Neuronal stem cell (in vitro differentiated cells): ENCODE measurements at regions not wholly inside any gene's neighbourhood (a gene's known extent, or its start where the extent isn't known, plus 50 kb on each side); places are given as distances from the start of the nearest gene placed in this dataset.
"Not testable (repeated sequence)": the region's sequence is repeated elsewhere in the genome, so short reads cannot be mapped to it uniquely, and the experiment has no call there.

ENCODE experiments used
- DNase-seq: peaks from one replicate; pipeline ENCODE4 v3.0.0-alpha.2; 2013; ENCODE audit warnings: low spot score
- H2AFZ ChIP-seq: one replicate; pipeline ENCODE4 v1.6.1; 2013; ENCODE audit warnings: mild to moderate bottlenecking, low read length, inconsistent platforms
- H2AK5ac ChIP-seq: 2 replicates; pipeline ENCODE4 v1.6.1; 2013; ENCODE audit warnings: low read depth, mild to moderate bottlenecking, inconsistent platforms, low read length, moderate library complexity, mixed read lengths
- H2BK120ac ChIP-seq: 2 replicates; pipeline ENCODE4 v1.6.1; 2013; ENCODE audit warnings: low read depth, mild to moderate bottlenecking, inconsistent platforms, low read length, moderate library complexity, mixed read lengths
- H2BK12ac ChIP-seq: one replicate; pipeline ENCODE4 v1.6.1; 2013; ENCODE audit warnings: low read length, inconsistent platforms
- H2BK15ac ChIP-seq: 2 replicates; pipeline ENCODE4 v1.6.1; 2013; ENCODE audit warnings: mild to moderate bottlenecking, low read length, inconsistent platforms, mixed read lengths
- H2BK5ac ChIP-seq: one replicate; pipeline ENCODE4 v1.6.1; 2013; ENCODE audit warnings: inconsistent platforms, mild to moderate bottlenecking, low read length, moderate library complexity
- H3K14ac ChIP-seq: one replicate; pipeline ENCODE4 v1.6.1; 2013; ENCODE audit warnings: low read length, inconsistent platforms
- H3K18ac ChIP-seq: 2 replicates; pipeline ENCODE4 v1.6.1; 2013; ENCODE audit warnings: low read length, inconsistent platforms
- H3K23ac ChIP-seq: 2 replicates; pipeline ENCODE4 v1.6.1; 2013; ENCODE audit warnings: low read depth, mild to moderate bottlenecking, mixed read lengths, low read length, inconsistent platforms; ENCODE audit not compliant: poor library complexity
- H3K27ac ChIP-seq: replicated peaks from 3 replicates; pipeline ENCODE4 v1.5.1; 2013; ENCODE audit warnings: low read length, inconsistent platforms
- H3K27me3 ChIP-seq, 3 experiments: 2 replicates each; pipeline ENCODE4 v1.6.1; 2013; ENCODE audit warnings: low read length in 3 of 3, mild to moderate bottlenecking in 2 of 3, inconsistent platforms in 1 of 3, low read depth in 1 of 3, mixed read lengths in 1 of 3, moderate library complexity in 1 of 3; ENCODE audit not compliant: control insufficient read depth in 3 of 3, insufficient read depth in 3 of 3
- H3K36me3 ChIP-seq, 2 donors: replicated peaks in 1 of 2; 2 replicates each; pipeline ENCODE4 v1.6.1; 2013; ENCODE audit warnings: low read length in 2 of 2; ENCODE audit not compliant: control insufficient read depth in 2 of 2, insufficient read depth in 2 of 2
- H3K4ac ChIP-seq: 2 replicates; pipeline ENCODE4 v1.6.1; 2013; ENCODE audit warnings: inconsistent platforms, mild to moderate bottlenecking, low read length, moderate library complexity
- H3K4me1 ChIP-seq, 2 donors: 1 replicate in 1 of 2; 2 replicates in 1 of 2; pipeline ENCODE4 v1.6.1; 2013; ENCODE audit warnings: low read length in 2 of 2, low read depth in 1 of 2; ENCODE audit not compliant: control insufficient read depth in 2 of 2, insufficient read depth in 1 of 2
- H3K4me2 ChIP-seq: one replicate; pipeline ENCODE4 v1.6.1; 2013; ENCODE audit warnings: mild to moderate bottlenecking, low read length, inconsistent platforms; ENCODE audit not compliant: insufficient read depth, poor library complexity, severe bottlenecking
- H3K4me3 ChIP-seq, 2 donors: 2 replicates each; pipeline ENCODE4 v1.5.1; 2013; ENCODE audit warnings: low read length in 2 of 2, mild to moderate bottlenecking in 2 of 2, inconsistent platforms in 1 of 2, moderate library complexity in 1 of 2
- H3K79me1 ChIP-seq: one replicate; pipeline ENCODE4 v1.6.1; 2013; ENCODE audit warnings: low read depth, mild to moderate bottlenecking, inconsistent platforms, low read length, moderate library complexity
- H3K9ac ChIP-seq: one replicate; pipeline ENCODE4 v1.6.1; 2013; ENCODE audit warnings: mild to moderate bottlenecking, low read depth, low read length, inconsistent platforms; ENCODE audit not compliant: poor library complexity
- H3K9me3 ChIP-seq, 2 donors: replicated peaks in 1 of 2; 2 replicates each; pipeline versions ENCODE3 to v1.6.1; 2013; ENCODE audit warnings: low read length in 2 of 2, mild to moderate bottlenecking in 2 of 2, inconsistent platforms in 1 of 2, low read depth in 1 of 2, mixed read lengths in 1 of 2, moderate library complexity in 1 of 2; ENCODE audit not compliant: control insufficient read depth in 2 of 2, insufficient read depth in 1 of 2
- H4K8ac ChIP-seq: one replicate; pipeline ENCODE4 v1.6.1; 2013; ENCODE audit warnings: low read depth, mild to moderate bottlenecking, inconsistent platforms, low read length, moderate library complexity
- H4K91ac ChIP-seq: one replicate; pipeline ENCODE4 v1.6.1; 2013; ENCODE audit warnings: low read length, low read depth, mild to moderate bottlenecking, inconsistent platforms; ENCODE audit not compliant: poor library complexity
- WGBS, 2 donors: extraction: QIAGEN DNeasy Blood & Tissue Kit; methylation state at CpG; one replicate each; pipeline ENCODE4 v1.1.7; 2013; ENCODE audit warnings: missing lambda C conversion rate in 2 of 2, mixed read lengths in 1 of 2; ENCODE audit not compliant: insufficient read length in 2 of 2, insufficient replicate concordance in 1 of 2; ENCODE audit errors: extremely low coverage in 2 of 2; 5-methylcytosine and 5-hydroxymethylcytosine counted together

- H4K91ac ChIP-seq, H3K14ac ChIP-seq, H2BK15ac ChIP-seq, H3K4me1 ChIP-seq, H3K9ac ChIP-seq, H4K8ac ChIP-seq, H3K4me3 ChIP-seq, H3K23ac ChIP-seq, H3K36me3 ChIP-seq, H2AFZ ChIP-seq, H2BK120ac ChIP-seq, H3K4ac ChIP-seq, H3K18ac ChIP-seq, H3K4me2 ChIP-seq, H2BK12ac ChIP-seq, H3K79me1 ChIP-seq, DNase-seq, H3K27ac ChIP-seq, H2AK5ac ChIP-seq, H2BK5ac ChIP-seq: not testable (repeated sequence)
- no CpG with 5 or more reads among the region's 13 CpGs for WGBS, 2 donors
- Histone ChIP-seq H3K9me3 (peaks cover 0 to 15% of the 10 kb centered on the region in 2 donors), H3K27me3 (peaks cover 0 to 12% (median 0%) of the 10 kb centered on the region in 3 experiments)
Observed at GRCh38 chr14:105648609-105649535, 122.5 kb downstream of the TMEM121 start.

- H4K8ac ChIP-seq, H2BK15ac ChIP-seq, H3K27ac ChIP-seq, H3K79me1 ChIP-seq, DNase-seq, H4K91ac ChIP-seq, H2BK12ac ChIP-seq, H3K27me3 ChIP-seq, H3K4me2 ChIP-seq, H2BK5ac ChIP-seq, H3K18ac ChIP-seq, H2AK5ac ChIP-seq, H3K9me3 ChIP-seq, H3K23ac ChIP-seq, H3K4me1 ChIP-seq, H3K4ac ChIP-seq, H3K4me3 ChIP-seq, H3K36me3 ChIP-seq, H2AFZ ChIP-seq, H2BK120ac ChIP-seq, H3K9ac ChIP-seq, H3K14ac ChIP-seq: not testable (repeated sequence)
- no CpG with 5 or more reads among the region's 8 CpGs for WGBS, 2 donors
Observed at GRCh38 chr14:105652317-105652716, 125.9 kb downstream of the TMEM121 start.

- H3K79me1 ChIP-seq, H3K23ac ChIP-seq, H3K14ac ChIP-seq, H2BK120ac ChIP-seq, H2BK5ac ChIP-seq, H4K91ac ChIP-seq, H3K36me3 ChIP-seq, H3K4me2 ChIP-seq, H4K8ac ChIP-seq, H3K9ac ChIP-seq, H2AK5ac ChIP-seq, H3K4me3 ChIP-seq, H2BK15ac ChIP-seq, DNase-seq, H3K27ac ChIP-seq, H3K9me3 ChIP-seq, H2BK12ac ChIP-seq, H3K4ac ChIP-seq, H2AFZ ChIP-seq, H3K4me1 ChIP-seq, H3K27me3 ChIP-seq, H3K18ac ChIP-seq: not testable (repeated sequence)
- WGBS, 2 donors, result no CpG with 5 or more reads among the region's 9 CpGs
Observed at GRCh38 chr14:105653921-105654320, 127.5 kb downstream of the TMEM121 start.

GRCh38 chr14:105659255-105659654 is 132.9 kb downstream of the TMEM121 start:
- not testable (repeated sequence) for H3K4me1 ChIP-seq, H3K23ac ChIP-seq
- WGBS, 2 donors, result no CpG with 5 or more reads among the region's 2 CpGs

More at GRCh38 chr14:105659255-105659654, 132.9 kb downstream of the TMEM121 start:
- H3K4me3 ChIP-seq, H3K18ac ChIP-seq, H3K79me1 ChIP-seq, H3K27ac ChIP-seq, H3K4me2 ChIP-seq, DNase-seq, H3K14ac ChIP-seq, H2AFZ ChIP-seq, H2BK5ac ChIP-seq, H2BK12ac ChIP-seq, H2AK5ac ChIP-seq, H4K91ac ChIP-seq, H3K36me3 ChIP-seq, H3K9ac ChIP-seq, H4K8ac ChIP-seq, H2BK120ac ChIP-seq, H3K4ac ChIP-seq, H2BK15ac ChIP-seq: not testable (repeated sequence)
- Histone ChIP-seq H3K27me3 (peaks cover 0 to 12% (median 0%) of the 10 kb centered on the region in 3 experiments), H3K9me3 (peaks cover 0 to 15% of the 10 kb centered on the region in 2 donors)
